GM21825 (cell line): ENCODE measurements at regions not wholly inside any gene's neighbourhood (a gene's known extent, or its start where the extent isn't known, plus 50 kb on each side); places are given as distances from the start of the nearest gene placed in this dataset.

Source experiments
- ATAC-seq: cut with Tn5 transposase; IDR thresholded peaks from one replicate; pipeline ENCODE4 v1.9.1; 2021; ENCODE audit warnings: mild to moderate bottlenecking, moderate library complexity; ENCODE audit not compliant: unreplicated experiment

GRCh38 chr16:73888840-73889490 is 407.6 kb upstream of the PSMD7 start:
- ATAC-seq: no peak

- no peak for ATAC-seq
Measured at GRCh38 chr16:73887911-73888310, 408.7 kb upstream of the PSMD7 start.

GRCh38 chr16:73886426-73886825 is 410.2 kb upstream of the PSMD7 start:
- no peak for ATAC-seq

GRCh38 chr16:73885319-73885718 is 411.3 kb upstream of the PSMD7 start:
- no peak for ATAC-seq

GRCh38 chr16:73883841-73884240 is 412.8 kb upstream of the PSMD7 start:
- no peak for ATAC-seq

- ATAC-seq: no peak
Measured at GRCh38 chr16:73883126-73883525, 413.5 kb upstream of the PSMD7 start.

GRCh38 chr16:73882651-73883050 is 414.0 kb upstream of the PSMD7 start:
- no peak for ATAC-seq

- ATAC-seq: no peak
Measured at GRCh38 chr16:73882033-73882432, 414.6 kb upstream of the PSMD7 start.

- no peak for ATAC-seq
Measured at GRCh38 chr16:73879621-73880020, 417.0 kb upstream of the PSMD7 start.

- ATAC-seq: no peak
Measured at GRCh38 chr16:73878611-73879010, 418.0 kb upstream of the PSMD7 start.

- ATAC-seq: no peak
Measured at GRCh38 chr16:73877150-73877549, 419.5 kb upstream of the PSMD7 start.

- no peak for ATAC-seq
Measured at GRCh38 chr16:73875996-73876690, 420.5 kb upstream of the PSMD7 start.

- no peak for ATAC-seq
Measured at GRCh38 chr16:73874324-73874723, 422.3 kb upstream of the PSMD7 start.

- ATAC-seq: no peak
Measured at GRCh38 chr16:73873643-73874042, 423.0 kb upstream of the PSMD7 start.

GRCh38 chr16:73872856-73873255 is 423.8 kb upstream of the PSMD7 start:
- ATAC-seq: no peak

- no peak for ATAC-seq
Measured at GRCh38 chr16:73871088-73871733, 425.4 kb upstream of the PSMD7 start.

GRCh38 chr16:73869126-73869525 is 427.5 kb upstream of the PSMD7 start:
- no peak for ATAC-seq

- no peak for ATAC-seq
Measured at GRCh38 chr16:73864868-73865267, 431.7 kb upstream of the PSMD7 start.

- ATAC-seq: no peak
Measured at GRCh38 chr16:73858326-73858725, 438.3 kb upstream of the PSMD7 start.

- ATAC-seq: no peak
Measured at GRCh38 chr16:73853968-73854367, 442.6 kb upstream of the PSMD7 start.

GRCh38 chr16:73852561-73852960 is 444.1 kb upstream of the PSMD7 start:
- ATAC-seq: no peak

GRCh38 chr16:73848993-73849392 is 447.6 kb upstream of the PSMD7 start:
- no peak for ATAC-seq
